Retinal pigment epithelial cell (primary cell): ENCODE measurements at regions not wholly inside any gene's neighbourhood (a gene's known extent, or its start where the extent isn't known, plus 50 kb on each side); places are given as distances from the start of the nearest gene placed in this dataset.

Experiments used
- DNase-seq: peaks from one replicate; pipeline ENCODE4 v3.0.0-alpha.2; 2010; ENCODE audit warnings: low read depth
- H3K4me3 ChIP-seq: 2 replicates; pipeline ENCODE4 v1.5.1; 2011; ENCODE audit warnings: mild to moderate bottlenecking, low read length, control low read depth, moderate library complexity
- CTCF ChIP-seq: conservative IDR thresholded peaks from 2 replicates; pipeline ENCODE4 v1.5.1; 2011; ENCODE audit warnings: low read depth, low read length, control low read depth, inconsistent platforms

GRCh38 chr13:90237852-90238251, 1109.6 kb upstream of the MIR17HG start:
- H3K4me3 ChIP-seq, result no peak overlapping the region
- TF ChIP-seq CTCF, result no peak
- no peak for DNase-seq

GRCh38 chr13:90238413-90238812, 1109.1 kb upstream of the MIR17HG start:
- H3K4me3 ChIP-seq, result no peak overlapping the region

GRCh38 chr13:90239130-90239529, 1108.4 kb upstream of the MIR17HG start:
- no peak overlapping the region for H3K4me3 ChIP-seq
- TF ChIP-seq CTCF, result no peak
- DNase-seq, result no peak

More at GRCh38 chr13:90238413-90238812, 1109.1 kb upstream of the MIR17HG start:
- no peak for TF ChIP-seq CTCF
- no peak for DNase-seq

GRCh38 chr13:90246005-90246404, 1101.5 kb upstream of the MIR17HG start:
- no peak overlapping the region for H3K4me3 ChIP-seq
- DNase-seq, result no peak
- TF ChIP-seq CTCF, result no peak

GRCh38 chr13:90246687-90247345, 1100.7 kb upstream of the MIR17HG start:
- no peak for DNase-seq
- TF ChIP-seq CTCF, result no peak
- H3K4me3 ChIP-seq, result no peak overlapping the region

GRCh38 chr13:90253806-90254205, 1093.7 kb upstream of the MIR17HG start:
- no peak for DNase-seq
- no peak overlapping the region for H3K4me3 ChIP-seq
- no peak for TF ChIP-seq CTCF

GRCh38 chr13:90254437-90254836, 1093.0 kb upstream of the MIR17HG start:
- no peak overlapping the region for H3K4me3 ChIP-seq
- no peak for DNase-seq
- TF ChIP-seq CTCF, result no peak
